Activated T-helper 9 cell treated with anti-CD3 and anti-CD28 coated beads, Interleukin-2, amount 50 U/mL, for 16 hours (primary cell): ENCODE measurements at regions not wholly inside any gene's neighbourhood (a gene's known extent, or its start where the extent isn't known, plus 50 kb on each side); places are given as distances from the start of the nearest gene placed in this dataset.

Source experiments
- DNase-seq: peaks from one replicate; pipeline ENCODE4 v3.0.0-alpha.2; 2020; ENCODE audit warnings: low read depth

DNA sequence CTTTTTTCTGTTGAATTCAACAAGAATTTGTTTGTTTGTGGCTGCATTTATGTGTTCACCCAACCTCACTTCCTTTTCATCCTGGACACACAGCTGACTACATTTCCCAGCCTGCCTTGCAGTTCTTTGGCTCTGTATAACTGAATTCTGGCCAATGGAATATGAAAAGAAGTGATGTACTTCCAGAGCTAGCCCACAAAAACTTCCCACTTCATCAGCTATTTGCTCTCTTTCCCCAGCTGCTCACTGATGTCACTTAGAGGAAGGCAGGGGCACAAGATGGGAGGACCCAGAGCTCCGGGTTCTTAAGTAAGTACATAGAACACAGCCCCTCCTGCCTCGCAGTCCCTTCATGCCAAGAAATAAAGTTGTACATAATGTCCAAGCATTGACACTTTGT is 235.0 kb upstream of the FGGY start:
- no peak for DNase-seq

DNA sequence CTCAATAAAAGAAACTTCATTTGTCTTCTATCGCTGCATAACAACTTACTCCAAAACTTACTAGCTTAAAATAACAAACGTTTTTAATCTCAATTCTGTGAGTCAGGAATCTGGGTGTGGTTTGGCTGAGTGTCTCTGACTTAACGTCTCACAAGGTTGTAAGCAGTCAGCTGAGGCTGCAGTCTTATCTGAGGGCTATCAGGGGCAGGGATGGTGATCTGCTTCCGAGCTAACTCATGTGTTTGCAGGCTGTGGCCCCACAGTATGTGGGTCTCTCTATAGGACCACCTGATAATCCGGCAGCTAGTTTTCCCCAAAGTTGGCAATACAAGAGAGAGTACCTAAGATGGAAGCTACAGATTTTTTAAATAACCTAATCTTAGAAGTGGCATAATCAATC is 234.2 kb upstream of the FGGY start:
- no peak for DNase-seq

GRCh38 chr1:59063501-59063900 is 233.4 kb upstream of the FGGY start:
- DNase-seq: no peak

- DNase-seq: no peak
Observed at GRCh38 chr1:59064592-59064991, 232.3 kb upstream of the FGGY start.

DNA sequence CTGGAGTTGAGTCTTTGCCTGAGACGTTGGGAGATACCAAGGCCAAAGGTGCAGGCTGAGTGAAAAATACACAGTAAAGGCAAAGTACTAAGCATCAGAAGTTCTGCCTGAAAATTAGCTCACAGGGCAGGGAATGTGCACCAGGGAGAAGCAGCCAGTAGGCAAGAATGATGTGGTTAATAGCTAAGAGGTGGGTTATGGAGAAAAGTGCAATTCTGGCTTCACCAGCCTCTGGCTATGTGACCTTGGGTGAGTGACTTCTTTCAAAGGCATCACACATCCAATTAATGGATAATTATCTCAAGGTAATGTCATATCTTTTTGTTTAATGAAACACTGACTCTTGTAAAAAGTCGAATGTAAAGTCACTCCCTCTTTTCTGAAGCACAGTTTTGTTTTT is 230.7 kb upstream of the FGGY start:
- DNase-seq: no peak

DNA sequence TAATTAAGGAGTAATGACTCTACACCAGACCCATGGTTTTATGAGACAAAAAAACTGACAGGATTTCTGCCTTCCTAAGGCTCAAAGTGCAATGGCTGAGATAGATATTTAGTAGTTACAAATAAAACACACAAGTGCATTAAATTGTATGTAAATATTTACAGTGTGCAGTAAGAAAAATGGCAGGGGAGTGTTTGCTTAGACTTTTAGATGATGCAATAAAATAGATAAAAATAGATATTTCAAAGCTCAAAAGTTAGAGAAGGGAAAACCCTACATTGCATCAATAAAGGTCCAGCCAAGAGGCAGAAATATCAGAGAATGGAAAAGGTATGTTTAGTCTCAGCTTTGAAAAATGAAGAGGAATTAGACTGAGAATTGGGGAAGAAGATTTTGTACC is 226.3 kb upstream of the FGGY start:
- no peak for DNase-seq

DNA sequence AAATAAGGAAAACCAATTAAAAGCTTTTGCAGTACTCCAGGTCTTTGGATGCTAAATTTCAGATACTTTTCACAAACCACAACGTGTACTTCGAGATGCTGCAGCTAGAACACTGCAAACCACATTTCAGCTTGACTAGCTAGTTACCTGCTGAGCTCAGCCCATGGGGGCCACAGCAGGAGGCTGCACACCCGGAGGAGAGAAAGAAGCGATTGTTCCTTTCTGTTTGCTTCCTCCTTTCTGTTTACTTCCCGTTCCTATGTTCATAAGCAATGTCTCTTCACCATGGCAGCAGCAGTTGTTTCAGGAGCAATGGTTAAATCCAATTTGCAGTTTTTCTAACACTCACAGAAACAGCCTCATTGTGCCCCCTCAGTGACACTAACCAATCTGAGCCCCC is 225.6 kb upstream of the FGGY start:
- no peak for DNase-seq

DNA sequence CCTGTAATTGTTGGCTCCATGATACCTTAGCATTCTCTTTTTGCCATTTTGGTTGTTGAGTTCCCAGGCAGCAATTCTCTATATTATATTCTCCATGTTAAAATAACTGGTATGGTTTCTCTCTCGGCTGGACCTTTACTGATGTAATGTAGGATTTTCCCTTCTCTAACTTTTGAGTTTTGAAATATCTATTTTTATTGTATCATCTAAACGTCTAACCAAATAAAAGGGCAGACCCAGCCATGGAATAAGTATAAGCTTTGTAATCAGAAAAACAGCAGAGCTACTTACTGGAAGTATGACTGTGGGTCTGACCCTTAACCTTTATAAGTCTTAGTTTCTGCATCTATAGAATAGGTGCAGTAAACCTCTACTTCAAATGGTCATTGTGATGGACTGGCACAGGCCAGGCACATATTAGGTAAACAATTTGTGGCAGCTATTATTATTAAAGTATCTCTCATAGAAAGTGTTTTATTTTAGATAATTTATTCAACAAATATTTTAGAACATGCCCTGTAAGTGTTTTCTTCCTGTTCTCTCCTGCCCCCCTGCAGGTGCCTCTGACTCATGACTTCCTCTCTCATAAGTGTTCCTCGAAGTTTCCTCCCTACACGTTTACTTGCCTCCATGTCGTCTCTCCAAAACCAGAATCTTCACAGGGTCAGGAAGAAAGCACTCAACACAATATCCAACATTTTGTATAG is 224.9 kb upstream of the FGGY start:
- DNase-seq: no peak

DNA sequence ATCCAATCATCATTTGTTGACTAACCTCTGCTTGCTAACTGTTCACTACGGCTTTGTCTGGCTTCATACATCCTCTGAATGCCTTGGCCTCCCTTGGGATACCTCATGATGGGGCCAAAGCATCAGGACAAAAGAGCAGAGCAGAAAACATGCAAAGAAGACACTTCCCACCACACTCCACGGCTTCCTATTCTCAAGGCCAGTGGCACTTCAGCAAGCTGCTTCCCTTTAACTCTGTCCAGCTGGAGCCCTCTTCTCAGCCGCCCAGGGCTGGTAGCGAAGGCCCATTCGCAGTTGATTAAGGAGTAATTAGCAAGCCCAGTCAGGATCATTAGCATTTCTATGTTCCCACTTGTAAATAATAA is 224.3 kb upstream of the FGGY start:
- DNase-seq: no peak

DNA sequence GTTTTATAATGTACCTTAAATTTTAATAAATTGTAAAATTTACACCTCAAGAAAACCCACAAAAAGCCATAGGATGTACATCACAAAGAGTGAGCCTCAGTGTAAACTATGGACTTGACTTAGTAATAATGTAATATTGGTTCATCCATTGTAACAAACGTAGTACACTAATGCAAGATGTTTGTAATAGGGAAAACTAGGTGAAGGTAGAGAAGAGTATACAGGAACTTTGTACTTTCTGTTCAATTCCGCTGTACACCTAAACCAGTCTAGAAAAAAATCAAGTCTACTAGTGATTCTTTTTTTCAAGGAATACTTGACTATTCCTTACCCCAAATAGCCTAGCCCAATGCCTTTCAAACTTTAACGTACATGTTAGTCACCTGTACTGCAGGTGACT is 222.3 kb upstream of the FGGY start:
- DNase-seq: no peak

DNA sequence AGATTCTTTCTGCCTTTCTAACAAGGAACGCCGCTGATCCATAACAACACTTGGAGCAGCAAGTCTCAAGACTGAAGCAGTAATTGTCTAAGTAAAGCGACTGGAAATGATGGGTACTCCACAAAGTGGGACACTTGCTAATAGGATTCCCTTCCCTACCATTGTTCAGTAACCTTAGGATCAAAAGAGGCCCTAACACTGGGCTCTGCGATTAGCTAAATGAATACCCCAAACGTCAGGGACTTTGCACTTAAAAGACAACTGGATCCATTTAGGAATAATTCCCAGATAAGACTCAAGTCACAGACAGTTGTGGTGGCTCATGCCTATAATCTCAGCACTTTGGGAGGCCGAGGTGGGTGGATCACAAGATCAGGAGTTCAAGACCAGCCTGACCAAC is 221.9 kb upstream of the FGGY start:
- DNase-seq: no peak

GRCh38 chr1:59076612-59077011 is 220.3 kb upstream of the FGGY start:
- no peak for DNase-seq

- DNase-seq: no peak
Observed at GRCh38 chr1:59077466-59078069, 219.3 kb upstream of the FGGY start.

DNA sequence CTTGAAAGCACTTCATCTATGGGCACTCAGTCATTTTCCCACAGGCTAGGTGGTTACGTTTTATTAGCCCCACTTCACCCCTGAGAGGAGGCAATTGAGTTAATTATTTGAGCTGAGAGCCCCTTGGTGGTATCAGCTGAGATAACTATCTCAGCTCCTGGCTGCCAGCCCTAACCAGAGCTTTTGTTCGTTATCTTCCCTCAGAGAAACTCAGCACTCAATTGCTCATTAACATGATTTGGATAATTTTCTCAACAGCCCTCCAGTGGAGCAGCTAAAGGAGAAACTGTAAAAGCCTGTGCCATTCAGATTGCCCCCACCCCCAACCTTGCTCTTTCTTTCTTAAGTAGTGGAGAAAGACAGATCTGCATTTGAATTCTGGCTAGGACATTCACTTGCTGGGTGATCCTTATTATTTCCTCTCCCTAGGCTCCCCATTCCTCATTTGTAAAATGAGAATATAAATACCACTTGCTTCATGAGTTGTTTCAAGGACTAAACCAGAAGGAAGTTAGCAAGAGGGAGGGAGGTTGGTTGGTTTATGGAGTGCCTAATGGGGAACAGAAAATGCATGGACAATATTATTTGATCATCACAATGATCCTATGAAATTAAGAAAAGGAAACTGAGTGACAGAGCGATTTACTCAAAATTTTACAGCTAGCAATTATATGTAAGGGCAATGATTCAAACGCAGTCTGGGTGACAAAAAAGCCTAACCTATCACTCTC is 218.7 kb upstream of the FGGY start:
- no peak for DNase-seq

- no peak for DNase-seq
Observed at GRCh38 chr1:59078866-59079265, 218.0 kb upstream of the FGGY start.

- DNase-seq: no peak
Observed at GRCh38 chr1:59079434-59080140, 217.3 kb upstream of the FGGY start.

DNA sequence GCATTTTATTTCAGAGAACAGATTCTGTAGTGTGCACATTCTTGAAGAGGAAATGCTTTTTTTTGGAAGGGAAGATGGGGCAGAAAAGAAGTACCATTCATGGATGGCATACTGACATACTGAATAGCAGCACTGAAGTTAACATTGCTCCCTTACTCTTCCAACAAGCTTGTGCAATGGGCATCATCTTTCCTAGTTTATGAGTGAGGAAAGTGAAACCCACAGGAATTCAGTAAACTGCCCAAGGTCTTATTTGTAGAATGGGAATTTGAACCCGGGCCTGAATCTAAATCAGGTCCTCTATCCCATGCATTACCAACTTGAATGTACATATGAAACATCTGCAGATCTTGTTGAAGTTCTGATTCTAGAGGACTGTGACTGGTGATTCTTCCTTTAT is 215.7 kb upstream of the FGGY start:
- DNase-seq: no peak

GRCh38 chr1:59081795-59082194 is 215.1 kb upstream of the FGGY start:
- DNase-seq: no peak

GRCh38 chr1:59083946-59084865 is 212.7 kb upstream of the FGGY start:
- no peak for DNase-seq

GRCh38 chr1:59085101-59085500 is 211.8 kb upstream of the FGGY start:
- no peak for DNase-seq

DNA sequence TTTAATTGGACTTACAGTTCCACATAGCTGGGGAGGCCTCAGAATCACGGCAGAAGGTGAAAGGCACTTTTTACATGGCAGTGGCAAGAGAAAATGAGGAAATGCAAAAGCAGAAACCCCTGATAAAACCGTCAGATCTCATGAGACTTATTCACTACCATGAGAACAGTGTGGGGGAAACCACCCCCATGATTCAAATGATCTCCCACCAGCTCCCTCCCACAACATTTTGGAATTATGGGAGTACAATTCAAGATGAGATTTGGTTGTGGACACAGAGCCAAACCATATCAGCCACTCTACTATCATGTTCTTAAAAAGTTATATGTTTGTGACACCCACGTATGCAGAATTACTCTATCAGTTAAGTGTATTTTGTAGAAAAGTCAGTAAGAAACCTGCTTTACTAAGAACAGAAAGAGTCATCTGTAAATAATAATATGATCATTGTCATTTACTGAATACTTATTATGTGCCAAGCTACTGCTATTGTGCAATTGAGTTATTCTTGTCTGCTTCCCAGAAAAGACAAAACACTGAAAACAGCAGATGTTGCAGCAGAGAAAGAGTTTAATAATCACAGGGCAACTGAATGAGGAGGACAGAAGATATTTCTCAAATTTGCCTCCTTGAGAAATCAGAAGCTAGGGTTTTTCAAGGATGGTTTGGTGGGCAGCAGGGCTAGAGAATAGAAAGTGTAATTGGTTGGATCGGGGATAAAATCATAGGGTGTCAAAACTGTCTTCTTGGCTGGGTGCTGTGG is 207.7 kb upstream of the FGGY start:
- no peak for DNase-seq
